G401 (cell line): ENCODE measurements at regions not wholly inside any gene's neighbourhood (a gene's known extent, or its start where the extent isn't known, plus 50 kb on each side); places are given as distances from the start of the nearest gene placed in this dataset.

Experiments used
- DNase-seq: peaks from one replicate; pipeline ENCODE4 v3.0.0-alpha.2; 2015; ENCODE audit warnings: low spot score
- in situ Hi-C: cut with HindIII; loops from 2 replicates; pipeline ENCODE4 v1.10.0; 2016; ENCODE audit warnings: low sequenced_read_pairs, mixed read lengths

GRCh38 chr13:26503826-26504594, 53.5 kb upstream of the WASF3 start:
- in situ Hi-C loops = no loop called here
- no peak for DNase-seq
